H9 (cell line): ENCODE measurements at regions not wholly inside any gene's neighbourhood (a gene's known extent, or its start where the extent isn't known, plus 50 kb on each side); places are given as distances from the start of the nearest gene placed in this dataset.

Experiments
- DNase-seq: peaks from one replicate; pipeline ENCODE4 v3.0.0-alpha.2; 2017
- H2AFZ ChIP-seq: one replicate; pipeline ENCODE4 v1.6.1; 2013; ENCODE audit warnings: mild to moderate bottlenecking, low read length, control low read depth, moderate library complexity
- H2AK5ac ChIP-seq: 2 replicates; pipeline ENCODE4 v1.6.1; 2013; ENCODE audit warnings: low read length, control low read depth, mixed read lengths; ENCODE audit not compliant: insufficient read length
- H2BK120ac ChIP-seq: one replicate; pipeline ENCODE4 v1.6.1; 2013; ENCODE audit warnings: low read depth, mild to moderate bottlenecking, low read length, control low read depth, inconsistent platforms; ENCODE audit not compliant: poor library complexity, severe bottlenecking
- H2BK12ac ChIP-seq: 2 replicates; pipeline ENCODE4 v1.6.1; 2013; ENCODE audit warnings: low read length, control low read depth, mixed read lengths, low read depth; ENCODE audit not compliant: insufficient read length
- H2BK15ac ChIP-seq: 2 replicates; pipeline ENCODE4 v1.6.1; 2013; ENCODE audit warnings: low read depth, low read length, control low read depth
- H2BK20ac ChIP-seq: one replicate; pipeline ENCODE4 v1.6.1; 2013; ENCODE audit warnings: low read depth, mild to moderate bottlenecking, low read length, control low read depth, inconsistent platforms; ENCODE audit not compliant: poor library complexity, severe bottlenecking
- H2BK5ac ChIP-seq: 2 replicates; pipeline ENCODE4 v1.6.1; 2013; ENCODE audit warnings: low read length, control low read depth, mixed read lengths; ENCODE audit not compliant: insufficient read length
- H3K14ac ChIP-seq: 2 replicates; pipeline ENCODE4 v1.6.1; 2013; ENCODE audit warnings: low read length, control low read depth; ENCODE audit not compliant: insufficient read depth
- H3K18ac ChIP-seq: 2 replicates; pipeline ENCODE4 v1.6.1; 2013; ENCODE audit warnings: low read depth, mild to moderate bottlenecking, mixed read lengths, low read length, control low read depth; ENCODE audit not compliant: insufficient read length
- H3K23ac ChIP-seq: 2 replicates; pipeline ENCODE4 v1.6.1; 2013; ENCODE audit warnings: low read length, control low read depth, mixed read lengths, low read depth; ENCODE audit not compliant: insufficient read length
- H3K23me2 ChIP-seq: 2 replicates; pipeline ENCODE4 v1.6.1; 2013; ENCODE audit warnings: low read depth, mild to moderate bottlenecking, mixed read lengths, low read length, control low read depth; ENCODE audit not compliant: insufficient read length, poor library complexity, severe bottlenecking
- H3K27ac ChIP-seq: 2 replicates; pipeline ENCODE4 v1.5.1; 2013; ENCODE audit warnings: low read length, control low read depth, mixed read lengths, low read depth; ENCODE audit not compliant: insufficient read length
- H3K27me3 ChIP-seq: 2 replicates; pipeline ENCODE4 v1.6.1; 2013; ENCODE audit warnings: low read length, control low read depth, inconsistent platforms; ENCODE audit not compliant: insufficient read depth
- H3K4ac ChIP-seq: 2 replicates; pipeline ENCODE4 v1.6.1; 2013; ENCODE audit warnings: low read depth, mild to moderate bottlenecking, control low read depth, inconsistent platforms, low read length, moderate library complexity
- H3K4me1 ChIP-seq: 2 replicates; pipeline ENCODE4 v1.6.1; 2013; ENCODE audit warnings: low read length, control low read depth, inconsistent platforms; ENCODE audit not compliant: insufficient read depth
- H3K4me2 ChIP-seq: 2 replicates; pipeline ENCODE4 v1.6.1; 2013; ENCODE audit warnings: low read length, control low read depth, mixed read lengths; ENCODE audit not compliant: insufficient read length, insufficient read depth
- H3K56ac ChIP-seq: 2 replicates; pipeline ENCODE4 v1.6.1; 2013; ENCODE audit warnings: low read depth, mild to moderate bottlenecking, mixed read lengths, low read length, control low read depth; ENCODE audit not compliant: insufficient read length
- H3K79me1 ChIP-seq: 2 replicates; pipeline ENCODE4 v1.6.1; 2013; ENCODE audit warnings: low read depth, mild to moderate bottlenecking, moderate library complexity, low read length, control low read depth, inconsistent platforms; ENCODE audit not compliant: insufficient read depth, poor library complexity, severe bottlenecking
- H3K79me2 ChIP-seq: 2 replicates; pipeline ENCODE4 v1.6.1; 2013; ENCODE audit warnings: low read length, control low read depth, inconsistent platforms; ENCODE audit not compliant: insufficient read depth
- H3K9ac ChIP-seq: 2 replicates; pipeline ENCODE4 v1.6.1; 2013; ENCODE audit warnings: low read length, control low read depth, mixed read lengths; ENCODE audit not compliant: insufficient read length; ENCODE audit errors: extremely low read depth
- H3K9me3 ChIP-seq: one replicate; pipeline ENCODE4 v1.6.1; 2013; ENCODE audit warnings: low read depth, low read length, inconsistent platforms; ENCODE audit not compliant: control insufficient read depth
- H3T11ph ChIP-seq: one replicate; pipeline ENCODE4 v1.6.1; 2013; ENCODE audit warnings: mild to moderate bottlenecking, low read length, control low read depth, inconsistent platforms
- H4K20me1 ChIP-seq: one replicate; pipeline ENCODE4 v1.6.1; 2013; ENCODE audit not compliant: control insufficient read depth, insufficient read length, insufficient read depth
- H4K5ac ChIP-seq: 2 replicates; pipeline ENCODE4 v1.6.1; 2013; ENCODE audit warnings: low read depth, mild to moderate bottlenecking, mixed read lengths, low read length, control low read depth; ENCODE audit not compliant: insufficient read length
- H4K8ac ChIP-seq: replicated peaks from 2 replicates; pipeline ENCODE4 v1.6.1; 2013; ENCODE audit warnings: low read length, control low read depth, mixed read lengths, low read depth; ENCODE audit not compliant: insufficient read length
- H4K91ac ChIP-seq: 2 replicates; pipeline ENCODE4 v1.6.1; 2013; ENCODE audit warnings: low read depth, mild to moderate bottlenecking, moderate library complexity, mixed read lengths, low read length, control low read depth; ENCODE audit not compliant: insufficient read length
- H3K27ac Mint-ChIP-seq, 3 experiments: 2 replicates in 2 of 3; 3 replicates in 1 of 3; pipeline ENCODE4 v1.8.0; 2020 to 2021; ENCODE audit warnings: mixed read lengths in 3 of 3, mild to moderate bottlenecking in 1 of 3, moderate library complexity in 1 of 3
- H3K27me3 Mint-ChIP-seq: 2 replicates; pipeline ENCODE4 v1.8.0; 2021; ENCODE audit warnings: low read depth, mild to moderate bottlenecking, moderate library complexity, mixed read lengths
- H3K36me3 Mint-ChIP-seq, 3 experiments: 2 replicates in 2 of 3; 3 replicates in 1 of 3; pipeline ENCODE4 v1.8.0; 2020 to 2021; ENCODE audit warnings: low read depth in 3 of 3, mixed read lengths in 3 of 3; ENCODE audit not compliant: insufficient read depth in 1 of 3
- H3K4me1 Mint-ChIP-seq, 2 experiments: 2 replicates each; pipeline ENCODE4 v1.8.0; 2020; ENCODE audit warnings: mixed read lengths in 2 of 2
- H3K4me3 Mint-ChIP-seq, 2 experiments: 2 replicates in 1 of 2; 3 replicates in 1 of 2; pipeline ENCODE4 v1.8.0; 2020 to 2021; ENCODE audit warnings: mild to moderate bottlenecking in 2 of 2, mixed read lengths in 2 of 2, moderate library complexity in 1 of 2
- H3K9me3 Mint-ChIP-seq, 2 experiments: 2 replicates in 1 of 2; 3 replicates in 1 of 2; pipeline ENCODE4 v1.8.0; 2020; ENCODE audit warnings: mild to moderate bottlenecking in 2 of 2, mixed read lengths in 2 of 2, moderate library complexity in 1 of 2
- CTCF ChIP-seq: fragments of 200-600 bp; sonication (generic); conservative IDR thresholded peaks from 3 replicates; pipeline ENCODE4 v1.8.0; 2021; ENCODE audit warnings: antibody characterized with exemption, mild to moderate bottlenecking
- WGBS: extraction: QIAGEN DNeasy Blood & Tissue Kit; methylation state at CpG from one replicate; pipeline ENCODE4 v1.1.7; 2013; ENCODE audit warnings: missing lambda C conversion rate, low lambda C conversion rate, mixed read lengths; ENCODE audit not compliant: insufficient read length; ENCODE audit errors: extremely low coverage; 5-methylcytosine and 5-hydroxymethylcytosine counted together

GRCh38 chr3:177571944-177572315 is 374.6 kb upstream of the TBL1XR1 start:
- Histone ChIP-seq H3K23me2 (no peaks in the 10 kb centered on the region), H4K5ac (no peak overlapping the region), H2BK20ac (no peak overlapping the region), H3T11ph (no peak overlapping the region), H2AFZ (peak overlapping the region; percentile 62), H3K79me2 (no peaks in the 10 kb centered on the region), H3K79me1 (no peaks in the 10 kb centered on the region), H2BK15ac (no peak overlapping the region), H3K4ac (no peak overlapping the region), H3K9me3 (no peaks in the 10 kb centered on the region), H2AK5ac (no peak overlapping the region), H3K4me2 (no peak overlapping the region), H4K91ac (no peak overlapping the region), H3K56ac (no peak overlapping the region), H3K18ac (no peak overlapping the region), H2BK5ac (no peak overlapping the region), H4K8ac (no peak overlapping the region), H3K23ac (no peak overlapping the region), H2BK12ac (no peak overlapping the region), H3K27ac (no peak overlapping the region), H3K9ac (no peak overlapping the region), H2BK120ac (no peak overlapping the region), H3K14ac (no peak overlapping the region), H4K20me1 (no peaks in the 10 kb centered on the region), H3K27me3 (no peaks in the 10 kb centered on the region), H3K4me1 (0 out of 2 replicates have a peak, but pooled peaks cover 5% of the 10 kb centered on the region)
- H3K27ac Mint-ChIP-seq = peak overlapping the region in 1 of 3 experiments; percentile 48; a peak in 1 of 7 replicates
- peaks cover 22 to 27% of the 10 kb centered on the region in 2 experiments for H3K4me1 Mint-ChIP-seq
- TF ChIP-seq CTCF = no peak
- WGBS = no CpG with 5 or more reads among the region's 3 CpGs
- H3K36me3 Mint-ChIP-seq = peaks cover 0 to 10% (median 4%) of the 10 kb centered on the region in 3 experiments; a peak in 4 of 7 replicates
- H3K4me3 Mint-ChIP-seq = no peak overlapping the region
- no peaks in the 10 kb centered on the region; the same call in 1 of the 2 replicates for H3K27me3 Mint-ChIP-seq
- DNase-seq = no peak
- peaks cover 5 to 7% of the 10 kb centered on the region in 2 experiments; a peak in 4 of 5 replicates for H3K9me3 Mint-ChIP-seq
